Type B pancreatic cell (in vitro differentiated cells): ENCODE measurements at regions not wholly inside any gene's neighbourhood (a gene's known extent, or its start where the extent isn't known, plus 50 kb on each side); places are given as distances from the start of the nearest gene placed in this dataset.

Experiments used
- DNase-seq: peaks from one replicate; pipeline ENCODE4 v3.0.0; 2021; ENCODE audit warnings: mixed read lengths; ENCODE audit not compliant: unreplicated experiment; ENCODE audit errors: extremely low spot score
- H3K27ac Mint-ChIP-seq: 2 replicates; pipeline ENCODE4 v1.8.0; 2021; ENCODE audit warnings: mild to moderate bottlenecking, mixed read lengths
- H3K27me3 Mint-ChIP-seq: 2 replicates; pipeline ENCODE4 v1.8.0; 2021; ENCODE audit warnings: mixed read lengths
- H3K36me3 Mint-ChIP-seq: 2 replicates; pipeline ENCODE4 v1.8.0; 2021; ENCODE audit warnings: mixed read lengths
- H3K4me1 Mint-ChIP-seq: one replicate; pipeline ENCODE4 v1.8.0; 2021; ENCODE audit warnings: mixed read lengths; ENCODE audit not compliant: unreplicated experiment
- H3K4me3 Mint-ChIP-seq: 2 replicates; pipeline ENCODE4 v1.8.0; 2021; ENCODE audit warnings: mild to moderate bottlenecking, mixed read lengths
- H3K9me3 Mint-ChIP-seq: 2 replicates; pipeline ENCODE4 v1.8.0; 2021; ENCODE audit warnings: mixed read lengths
- CTCF ChIP-seq: fragments of 200-600 bp; sonication (generic); conservative IDR thresholded peaks from 2 replicates; pipeline ENCODE4 v1.5.0; 2021; ENCODE audit warnings: antibody characterized with exemption, mild to moderate bottlenecking

GRCh38 chr9:691825-692400, 149.6 kb upstream of the DMRT1 start:
- no peak for DNase-seq
- Mint-ChIP-seq H3K27ac (peak overlapping the region; percentile 82), H3K4me1 (peaks cover 58% of the 10 kb centered on the region), H3K9me3 (no peaks in the 10 kb centered on the region), H3K4me3 (peak overlapping the region; percentile 45), H3K36me3 (peaks cover 10% of the 10 kb centered on the region), H3K27me3 (no peaks in the 10 kb centered on the region)
- TF ChIP-seq CTCF = no peak

- TF ChIP-seq CTCF = no peak
- Mint-ChIP-seq H3K4me3 (no peak overlapping the region), H3K36me3 (peaks cover 3% of the 10 kb centered on the region), H3K27ac (peak overlapping the region; percentile 82), H3K4me1 (peaks cover 61% of the 10 kb centered on the region), H3K27me3 (no peaks in the 10 kb centered on the region), H3K9me3 (no peaks in the 10 kb centered on the region)
- DNase-seq = no peak
Observed at GRCh38 chr9:692636-693129, 148.8 kb upstream of the DMRT1 start.

DNA sequence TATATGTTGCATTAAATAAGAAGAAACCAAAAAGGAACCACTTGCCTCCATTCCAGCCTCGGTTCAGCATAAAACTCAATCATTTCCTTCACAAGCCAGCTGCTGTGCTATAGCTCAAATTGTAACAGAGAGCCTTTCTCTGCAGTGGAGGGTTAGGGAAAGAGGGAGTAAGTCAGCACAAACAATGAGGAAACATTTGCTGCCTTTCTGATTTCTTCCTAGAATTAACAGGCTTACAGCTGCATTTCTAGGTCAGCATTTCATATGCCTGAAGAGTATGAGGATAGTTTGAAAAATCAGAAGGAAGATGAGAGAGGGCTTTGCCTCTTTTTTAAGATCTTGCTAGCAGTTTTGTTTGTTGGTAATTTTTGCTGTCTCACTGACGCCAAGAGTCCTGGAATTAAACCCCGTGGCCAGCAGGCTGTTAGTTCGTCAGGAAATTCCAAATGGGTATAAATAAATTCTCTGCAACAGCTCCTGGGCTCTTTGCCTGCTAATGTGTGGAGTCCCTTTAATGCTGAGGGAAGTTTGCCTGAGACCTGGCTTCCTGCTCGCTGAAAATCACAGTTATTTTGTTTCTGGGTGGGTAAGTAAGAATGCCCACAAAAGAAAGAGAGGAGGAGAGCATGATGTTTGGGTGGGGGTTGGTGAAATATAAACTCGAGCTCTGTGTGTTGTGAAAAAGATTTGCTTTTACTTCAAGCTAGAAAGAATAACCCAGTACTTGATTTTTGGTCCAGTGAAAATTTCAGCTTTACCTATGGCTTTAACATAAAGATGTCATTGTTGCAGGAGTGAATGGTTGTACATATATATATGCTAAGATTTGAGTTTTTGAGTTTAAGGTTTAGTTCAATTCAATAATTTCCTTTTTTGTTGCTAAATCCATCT, 148.1 kb upstream of the DMRT1 start:
- H3K27me3 Mint-ChIP-seq = no peaks in the 10 kb centered on the region
- H3K36me3 Mint-ChIP-seq = peaks cover 3% of the 10 kb centered on the region
- H3K27ac Mint-ChIP-seq = peak overlapping the region; percentile 76
- H3K4me1 Mint-ChIP-seq = peaks cover 56% of the 10 kb centered on the region
- H3K4me3 Mint-ChIP-seq = peak overlapping the region; percentile 67
- TF ChIP-seq CTCF = no peak
- DNase-seq = no peak
- no peaks in the 10 kb centered on the region for H3K9me3 Mint-ChIP-seq

- Mint-ChIP-seq H3K4me3 (peak overlapping the region; percentile 67), H3K36me3 (peaks cover 3% of the 10 kb centered on the region), H3K27ac (peak overlapping the region; percentile 76), H3K4me1 (peaks cover 58% of the 10 kb centered on the region), H3K27me3 (no peaks in the 10 kb centered on the region), H3K9me3 (no peaks in the 10 kb centered on the region)
- TF ChIP-seq CTCF = no peak
- no peak for DNase-seq
Observed at GRCh38 chr9:694092-694402, 147.4 kb upstream of the DMRT1 start.

- DNase-seq = no peak
- peaks cover 1% of the 10 kb centered on the region for H3K36me3 Mint-ChIP-seq
- peaks cover 62% of the 10 kb centered on the region for H3K4me1 Mint-ChIP-seq
- H3K27ac Mint-ChIP-seq = peak overlapping the region; percentile 76
- peak overlapping the region; percentile 67 for H3K4me3 Mint-ChIP-seq
- no peaks in the 10 kb centered on the region for H3K27me3 Mint-ChIP-seq
- H3K9me3 Mint-ChIP-seq = no peaks in the 10 kb centered on the region
- no peak for TF ChIP-seq CTCF
Observed at GRCh38 chr9:694403-695154, 146.9 kb upstream of the DMRT1 start.
